Epithelial cell of proximal tubule (primary cell): ENCODE measurements at regions not wholly inside any gene's neighbourhood (a gene's known extent, or its start where the extent isn't known, plus 50 kb on each side); places are given as distances from the start of the nearest gene placed in this dataset.

ENCODE experiments used
- DNase-seq: peaks from one replicate; pipeline ENCODE4 v3.0.0-alpha.2; 2011; ENCODE audit warnings: low read depth
- H3K4me3 ChIP-seq: 2 replicates; pipeline ENCODE4 v1.5.1; 2011; ENCODE audit warnings: low read depth, mild to moderate bottlenecking, low read length
- TF ChIP-seq, protein P1 (sequence below): conservative IDR thresholded peaks from 2 replicates; pipeline ENCODE4 v1.5.1; 2012; ENCODE audit warnings: low read depth, mild to moderate bottlenecking, low read length

DNA sequence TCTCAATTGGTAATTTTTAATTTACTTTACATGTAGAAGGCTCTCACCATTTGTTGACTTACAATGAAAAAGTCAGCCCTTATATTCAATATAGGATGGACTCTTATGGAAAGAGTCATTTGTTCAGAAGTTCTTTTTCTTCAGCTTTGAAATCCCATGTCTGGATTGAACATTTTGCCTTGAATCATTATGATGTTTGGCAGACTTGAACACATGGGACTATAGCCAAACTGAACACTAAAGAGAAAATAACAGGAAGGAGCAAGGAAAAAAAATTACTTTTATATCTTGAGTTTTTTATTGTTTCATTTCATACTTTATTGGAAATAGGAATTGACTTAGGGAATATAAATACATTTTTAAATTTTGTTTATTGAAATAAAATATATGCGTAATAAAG lies 1503.0 kb downstream of the EFNA5 start:
- DNase-seq, result no peak
- TF ChIP-seq, protein P1, sequence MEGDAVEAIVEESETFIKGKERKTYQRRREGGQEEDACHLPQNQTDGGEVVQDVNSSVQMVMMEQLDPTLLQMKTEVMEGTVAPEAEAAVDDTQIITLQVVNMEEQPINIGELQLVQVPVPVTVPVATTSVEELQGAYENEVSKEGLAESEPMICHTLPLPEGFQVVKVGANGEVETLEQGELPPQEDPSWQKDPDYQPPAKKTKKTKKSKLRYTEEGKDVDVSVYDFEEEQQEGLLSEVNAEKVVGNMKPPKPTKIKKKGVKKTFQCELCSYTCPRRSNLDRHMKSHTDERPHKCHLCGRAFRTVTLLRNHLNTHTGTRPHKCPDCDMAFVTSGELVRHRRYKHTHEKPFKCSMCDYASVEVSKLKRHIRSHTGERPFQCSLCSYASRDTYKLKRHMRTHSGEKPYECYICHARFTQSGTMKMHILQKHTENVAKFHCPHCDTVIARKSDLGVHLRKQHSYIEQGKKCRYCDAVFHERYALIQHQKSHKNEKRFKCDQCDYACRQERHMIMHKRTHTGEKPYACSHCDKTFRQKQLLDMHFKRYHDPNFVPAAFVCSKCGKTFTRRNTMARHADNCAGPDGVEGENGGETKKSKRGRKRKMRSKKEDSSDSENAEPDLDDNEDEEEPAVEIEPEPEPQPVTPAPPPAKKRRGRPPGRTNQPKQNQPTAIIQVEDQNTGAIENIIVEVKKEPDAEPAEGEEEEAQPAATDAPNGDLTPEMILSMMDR, result no peak
- H3K4me3 ChIP-seq, result no peak overlapping the region

DNA sequence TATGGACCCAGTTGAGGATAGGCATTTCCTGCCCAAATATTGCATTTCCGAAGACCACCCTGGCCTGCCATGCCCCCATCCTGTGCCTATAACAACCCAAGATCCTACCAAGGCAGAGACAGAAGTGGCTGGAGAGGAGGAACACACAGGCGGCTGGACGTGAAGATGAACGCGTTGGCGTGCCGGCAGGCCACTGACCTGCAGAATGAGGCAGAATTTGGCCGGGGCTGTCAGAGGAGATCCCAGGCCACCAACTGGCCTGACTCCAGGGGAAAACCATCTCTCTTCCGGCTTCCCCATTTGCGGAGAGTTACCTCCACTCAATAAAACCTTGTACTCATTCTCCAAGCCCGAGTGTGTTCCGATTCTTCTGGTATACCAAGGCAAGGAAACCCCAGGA lies 1507.5 kb downstream of the EFNA5 start:
- TF ChIP-seq, protein P1, result no peak
- no peak for DNase-seq
- no peak overlapping the region for H3K4me3 ChIP-seq

DNA sequence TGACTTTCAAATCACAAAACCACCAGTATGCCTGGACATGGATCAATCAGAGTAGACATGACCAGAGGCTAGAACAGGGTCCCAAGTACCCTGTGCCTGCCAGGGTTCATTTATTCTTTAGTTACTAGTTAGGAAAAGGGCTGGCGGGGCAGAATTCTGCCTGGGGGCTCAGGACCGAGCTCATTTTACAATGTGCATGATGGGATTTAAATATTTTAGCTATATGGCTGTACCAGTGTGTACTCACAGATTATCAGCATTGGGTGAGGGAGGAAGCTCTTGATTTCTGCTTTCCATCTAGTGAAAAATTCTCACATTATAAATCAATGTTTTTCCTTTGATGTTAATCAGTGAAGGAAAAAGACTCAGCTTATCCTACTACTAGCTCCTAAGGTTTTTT lies 1511.1 kb downstream of the EFNA5 start:
- TF ChIP-seq, protein P1, result no peak
- no peak overlapping the region for H3K4me3 ChIP-seq
- no peak for DNase-seq

DNA sequence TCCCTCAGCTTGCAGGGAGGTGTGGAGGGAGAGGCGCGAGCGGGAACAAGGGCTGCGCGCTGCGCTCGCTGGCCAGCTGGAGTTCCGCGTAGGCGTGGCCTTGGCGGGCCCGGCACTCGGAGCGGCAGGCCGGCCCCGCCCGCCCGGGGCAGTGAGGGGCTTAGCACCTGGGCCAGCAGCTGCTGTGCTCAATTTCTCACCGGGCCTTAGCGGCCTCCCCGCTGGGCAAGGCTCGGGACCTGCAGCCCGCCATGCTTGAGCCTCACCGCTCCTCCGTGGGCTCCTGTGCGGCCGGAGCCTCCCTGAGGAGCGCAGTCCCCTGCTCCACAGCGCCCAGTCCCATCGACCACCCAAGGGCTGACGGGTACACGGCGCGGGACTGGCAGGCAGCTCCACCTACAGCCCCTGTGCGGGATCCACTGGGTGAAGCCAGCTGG lies 1516.4 kb downstream of the EFNA5 start:
- DNase-seq, result no peak
- H3K4me3 ChIP-seq, result no peak overlapping the region
- TF ChIP-seq, protein P1, result no peak

DNA sequence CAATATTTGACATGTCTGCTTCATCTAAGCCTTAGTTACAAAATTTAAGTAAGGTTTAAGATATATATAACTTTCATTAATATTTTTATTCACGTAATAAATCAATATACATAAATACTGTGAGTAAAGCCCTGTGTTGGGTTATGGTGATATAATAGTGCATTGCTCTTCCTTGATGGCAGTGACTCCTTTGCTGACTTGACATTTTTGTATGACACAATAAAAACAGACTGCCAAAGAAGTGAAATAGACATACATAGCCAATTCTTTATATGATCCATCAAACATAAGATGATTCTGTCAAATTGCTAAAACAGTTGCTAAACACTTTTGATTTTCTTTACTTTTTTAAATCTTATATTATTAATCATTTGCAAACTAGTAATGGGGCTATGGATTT lies 1518.2 kb downstream of the EFNA5 start:
- no peak overlapping the region for H3K4me3 ChIP-seq
- no peak for DNase-seq
- TF ChIP-seq, protein P1, result no peak

DNA sequence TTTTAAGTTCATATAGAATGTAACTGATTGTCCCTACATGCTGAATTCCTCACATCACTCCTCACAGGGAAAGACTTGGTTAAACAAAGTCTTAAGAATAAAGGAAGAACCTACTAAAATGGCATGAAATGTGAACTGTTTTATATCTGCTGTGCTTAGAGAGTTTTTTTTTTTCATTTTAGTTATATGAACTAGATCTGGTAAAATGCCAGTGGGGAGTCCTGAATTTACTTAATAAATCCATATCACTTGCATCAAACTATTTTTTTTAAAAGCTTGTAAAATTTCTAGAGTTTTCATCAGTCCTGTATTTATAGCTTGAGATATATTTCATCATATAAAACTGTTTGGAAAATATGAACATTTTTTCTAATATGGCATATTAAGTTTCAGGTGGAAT lies 1528.6 kb downstream of the EFNA5 start:
- no peak overlapping the region for H3K4me3 ChIP-seq
- TF ChIP-seq, protein P1, result no peak

DNA sequence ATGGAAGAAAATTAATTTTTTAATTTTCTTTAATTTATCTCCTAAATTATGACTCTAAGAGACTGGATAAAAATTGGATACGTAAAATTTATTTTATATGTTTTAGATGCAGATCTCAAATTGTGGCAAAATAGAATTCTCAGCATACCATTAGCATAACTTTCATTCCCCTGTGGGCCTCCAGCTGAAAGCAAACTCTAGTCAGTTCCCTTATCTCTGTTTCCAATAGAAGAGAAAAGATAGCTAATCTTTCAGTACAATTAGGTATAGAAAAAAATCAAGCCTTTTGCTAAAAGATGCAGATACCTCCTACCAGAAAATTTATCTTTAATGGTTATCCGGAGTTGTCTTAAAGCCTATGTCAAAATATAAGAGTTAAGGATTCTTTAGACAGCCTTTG lies 1530.6 kb downstream of the EFNA5 start:
- H3K4me3 ChIP-seq, result no peak overlapping the region
- TF ChIP-seq, protein P1, result no peak
- no peak for DNase-seq

More for the DNA sequence above, 1528.6 kb downstream of the EFNA5 start:
- no peak for DNase-seq
